ENCODE measurements at regions not wholly inside any gene's neighbourhood (a gene's known extent, or its start where the extent isn't known, plus 50 kb on each side); places are given as distances from the start of the nearest gene placed in this dataset.

DNA sequence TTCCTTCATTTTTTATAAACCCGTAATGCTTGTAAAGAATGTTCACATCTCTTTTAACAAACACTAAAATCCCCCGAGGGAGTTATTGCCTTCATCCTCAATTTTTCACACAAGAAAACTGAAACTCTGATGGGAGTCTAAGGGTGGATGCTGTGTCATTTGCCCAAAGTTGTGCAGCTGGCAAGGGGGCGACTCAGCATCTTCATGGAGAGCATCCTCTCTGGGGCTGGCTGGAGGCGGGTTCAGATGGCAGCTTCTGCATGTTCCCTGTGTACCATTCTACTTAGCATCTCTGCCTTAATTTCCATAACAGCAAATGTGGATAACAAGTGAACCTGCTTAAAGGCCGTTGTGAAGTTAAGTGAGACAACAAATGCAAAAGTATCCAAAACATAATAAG lies 256.4 kb downstream of the IRS2 start:
- TF ChIP-seq CTCF (IDR thresholded peaks at IDR 0.05) (no peak), POLR2A (IDR thresholded peaks at IDR 0.05) (no peak)

Data from vagina (tissue), 2 donors.